Peyer's patch (tissue), 4 donors: ENCODE measurements at regions not wholly inside any gene's neighbourhood (a gene's known extent, or its start where the extent isn't known, plus 50 kb on each side); places are given as distances from the start of the nearest gene placed in this dataset.
"Not testable (repeated sequence)": the region's sequence is repeated elsewhere in the genome, so short reads cannot be mapped to it uniquely, and the experiment has no call there.

Source experiments
- DNase-seq, 3 donors: peaks; one replicate each; pipeline ENCODE4 v3.0.0-alpha.2; 2017 to 2019
- H3K27ac ChIP-seq, 4 donors: fragments of 200-600 bp; sonication (generic); one replicate each; pipeline ENCODE4 v1.5.1; 2016 to 2019
- H3K27me3 ChIP-seq, 2 donors: fragments of 200-600 bp; sonication (generic); one replicate each; pipeline ENCODE4 v1.5.1; 2019
- H3K36me3 ChIP-seq, 3 donors: fragments of 200-600 bp; sonication (generic); one replicate each; pipeline ENCODE4 v1.5.1; 2016 to 2019
- H3K4me1 ChIP-seq, 4 donors: fragments of 200-600 bp; sonication (generic); one replicate each; pipeline ENCODE4 v1.5.1; 2016 to 2019
- H3K4me3 ChIP-seq, 4 donors: fragments of 200-600 bp; sonication (generic); 1 replicate in 3 of 4; 2 replicates in 1 of 4; pipeline ENCODE4 v1.5.1; 2016 to 2019; ENCODE audit warnings: mild to moderate bottlenecking in 1 of 4
- H3K9me3 ChIP-seq, 4 donors: fragments of 200-600 bp; sonication (generic); one replicate each; pipeline ENCODE4 v1.5.1; 2016 to 2019; ENCODE audit warnings: mild to moderate bottlenecking in 1 of 4
- CTCF ChIP-seq, 6 experiments: fragments of 450-650 bp in 4 of 6; fragments of 200-600 bp in 2 of 6; sonication (generic) in 1 of 6; IDR thresholded peaks; one replicate each; pipeline ENCODE4 v1.5.1; 2017 to 2019; ENCODE audit warnings: antibody characterized with exemption in 6 of 6, mild to moderate bottlenecking in 3 of 6, moderate library complexity in 1 of 6
- POLR2A ChIP-seq, 2 donors: fragments of 450-650 bp; IDR thresholded peaks; one replicate each; pipeline ENCODE4 v1.5.1; 2017; ENCODE audit warnings: antibody characterized with exemption in 2 of 2, mild to moderate bottlenecking in 2 of 2, moderate library complexity in 2 of 2

GRCh38 chr9:22228542-22228941 lies 218.1 kb upstream of the DMRTA1 start:
- DNase-seq = no peak
- no peaks in the 10 kb centered on the region for H3K36me3 ChIP-seq
- H3K4me1 ChIP-seq = no peaks in the 10 kb centered on the region
- no peak overlapping the region for H3K4me3 ChIP-seq
- H3K27ac ChIP-seq = no peak overlapping the region
- TF ChIP-seq POLR2A (IDR thresholded peaks at IDR 0.05) (no peak), CTCF (IDR thresholded peaks at IDR 0.05) (peak in 4 of 6 experiments; percentile 22 to 56 (median 43))
- no peaks in the 10 kb centered on the region for H3K27me3 ChIP-seq
- H3K9me3 ChIP-seq = peaks cover 0 to 6% (median 0%) of the 10 kb centered on the region in 4 donors

- no peak for TF ChIP-seq CTCF (IDR thresholded peaks at IDR 0.05)
- TF ChIP-seq POLR2A (IDR thresholded peaks at IDR 0.05) = no peak
- peaks cover 0 to 6% (median 0%) of the 10 kb centered on the region in 4 donors for H3K9me3 ChIP-seq
These were observed 217.6 kb upstream of the DMRTA1 start for GRCh38 chr9:22229069-22229468.

GRCh38 chr9:22231309-22231708 lies 215.3 kb upstream of the DMRTA1 start:
- not testable (repeated sequence) for H3K27me3 ChIP-seq

More at GRCh38 chr9:22229069-22229468, 217.6 kb upstream of the DMRTA1 start:
- H3K4me1 ChIP-seq = no peaks in the 10 kb centered on the region
- DNase-seq = no peak
- no peak overlapping the region for H3K4me3 ChIP-seq
- no peaks in the 10 kb centered on the region for H3K36me3 ChIP-seq
- no peaks in the 10 kb centered on the region for H3K27me3 ChIP-seq
- no peak overlapping the region for H3K27ac ChIP-seq

GRCh38 chr9:22232971-22233370 lies 213.7 kb upstream of the DMRTA1 start:
- H3K4me1 ChIP-seq = no peaks in the 10 kb centered on the region

More at GRCh38 chr9:22231309-22231708, 215.3 kb upstream of the DMRTA1 start:
- H3K4me1 ChIP-seq, DNase-seq, H3K4me3 ChIP-seq, H3K27ac ChIP-seq, H3K36me3 ChIP-seq, H3K9me3 ChIP-seq: not testable (repeated sequence)

GRCh38 chr9:22237497-22238363 lies 208.9 kb upstream of the DMRTA1 start:
- H3K9me3 ChIP-seq = no peaks in the 10 kb centered on the region
- H3K4me3 ChIP-seq = no peak overlapping the region
- TF ChIP-seq CTCF (IDR thresholded peaks at IDR 0.05) = no peak
- no peak for TF ChIP-seq POLR2A (IDR thresholded peaks at IDR 0.05)
- no peaks in the 10 kb centered on the region for H3K27me3 ChIP-seq
- H3K36me3 ChIP-seq = no peaks in the 10 kb centered on the region
- no peaks in the 10 kb centered on the region for H3K4me1 ChIP-seq
- DNase-seq = no peak
- no peak overlapping the region for H3K27ac ChIP-seq

More at GRCh38 chr9:22232971-22233370, 213.7 kb upstream of the DMRTA1 start:
- Histone ChIP-seq H3K27ac (no peak overlapping the region), H3K4me3 (no peak overlapping the region), H3K36me3 (no peaks in the 10 kb centered on the region), H3K9me3 (peaks cover 0 to 6% (median 0%) of the 10 kb centered on the region in 4 donors), H3K27me3 (no peaks in the 10 kb centered on the region)
- DNase-seq = no peak
- no peak for TF ChIP-seq CTCF (IDR thresholded peaks at IDR 0.05)
- no peak for TF ChIP-seq POLR2A (IDR thresholded peaks at IDR 0.05)
